TTC549 (cell line): ENCODE measurements at regions not wholly inside any gene's neighbourhood (a gene's known extent, or its start where the extent isn't known, plus 50 kb on each side); places are given as distances from the start of the nearest gene placed in this dataset.

Experiments
- FAIRE-seq: peaks from 2 replicates; lab custom pipeline; 2012; peaks lifted over from hg19 to GRCh38; lab: Jason Lieb, UNC

DNA sequence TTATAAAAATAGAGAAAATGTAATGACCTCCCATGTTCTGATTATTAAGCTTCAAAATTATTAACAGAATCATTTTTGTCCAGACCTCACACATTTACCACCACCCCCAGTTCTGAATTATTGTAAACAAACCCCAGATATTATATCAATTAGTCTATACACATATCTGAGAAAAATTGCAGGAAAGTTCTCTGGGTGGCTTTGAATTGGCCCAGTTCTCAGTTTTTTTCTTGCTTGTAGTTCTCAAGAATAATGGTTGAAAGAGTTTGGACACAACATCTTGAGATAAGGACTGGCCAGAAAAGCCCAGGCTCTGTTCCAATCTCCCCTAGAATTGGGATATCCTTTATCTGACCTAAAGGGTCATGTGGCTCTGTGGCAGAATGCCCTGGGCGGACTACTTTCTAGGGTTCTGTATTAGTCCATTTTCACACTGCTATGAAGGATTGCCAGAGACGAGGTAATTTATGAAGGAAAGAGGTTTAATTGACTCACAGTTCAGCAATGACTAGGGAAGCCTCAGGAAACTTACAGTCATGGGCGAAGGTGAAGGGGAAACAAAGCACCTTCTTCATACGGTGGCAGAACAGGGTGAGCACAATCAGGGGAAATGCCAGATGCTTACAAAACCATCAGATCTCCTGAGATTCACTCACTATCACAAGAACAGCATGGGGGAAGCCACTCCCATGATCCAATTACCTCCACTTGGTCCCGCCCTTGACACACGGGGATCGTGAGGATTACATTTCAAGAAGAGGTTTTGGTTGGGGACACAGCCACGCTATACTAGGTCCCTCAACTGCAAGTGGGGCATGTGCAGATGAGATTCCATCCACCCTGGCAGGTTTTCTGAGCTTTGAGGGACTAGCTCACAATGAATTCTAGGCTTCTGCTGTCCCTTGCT is 1504.6 kb upstream of the FLRT2 start:
- FAIRE-seq = no peak

DNA sequence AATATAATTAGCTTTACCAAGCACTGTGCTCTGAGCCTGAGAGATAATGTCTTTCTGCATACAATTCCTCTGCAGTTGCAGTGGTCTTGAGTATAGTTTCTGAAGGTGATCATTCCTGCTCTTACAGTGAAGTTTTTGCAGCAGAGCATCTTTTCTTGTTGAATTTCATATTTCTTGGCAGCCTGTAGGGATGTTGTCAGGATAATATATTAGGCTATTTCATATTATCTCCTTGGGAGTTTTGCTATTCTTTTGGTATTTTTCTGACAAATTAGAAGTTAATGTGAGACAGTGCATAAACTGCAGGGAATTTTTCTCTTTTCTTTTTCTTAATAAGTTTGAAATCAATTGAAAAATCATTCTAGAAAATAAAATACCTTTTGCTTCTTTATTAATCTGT is 1502.6 kb upstream of the FLRT2 start:
- no peak for FAIRE-seq

DNA sequence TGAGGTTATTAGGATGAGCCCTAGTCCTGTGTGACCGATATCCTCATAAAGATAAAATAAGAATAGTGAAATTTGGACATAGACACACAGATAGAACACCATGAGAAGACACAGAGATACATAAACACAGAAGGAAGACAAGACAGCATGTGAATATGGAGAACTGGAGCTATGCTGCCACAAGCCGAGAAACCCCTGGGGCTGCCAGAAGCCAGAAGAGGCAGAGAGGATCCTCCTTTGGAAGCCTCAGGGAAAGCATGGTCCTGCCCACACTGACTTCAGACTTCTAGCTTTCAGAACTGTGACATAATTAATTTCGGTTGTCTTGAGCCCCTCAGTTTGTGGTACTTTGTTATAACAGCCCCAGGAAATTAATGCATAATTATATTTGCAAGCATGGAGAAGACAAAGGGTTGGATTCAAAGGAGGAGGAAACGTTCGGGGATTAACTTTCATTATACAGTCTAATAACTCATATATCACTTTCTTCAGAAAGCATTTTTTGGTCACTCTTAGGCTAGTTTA is 1501.8 kb upstream of the FLRT2 start:
- FAIRE-seq = no peak

DNA sequence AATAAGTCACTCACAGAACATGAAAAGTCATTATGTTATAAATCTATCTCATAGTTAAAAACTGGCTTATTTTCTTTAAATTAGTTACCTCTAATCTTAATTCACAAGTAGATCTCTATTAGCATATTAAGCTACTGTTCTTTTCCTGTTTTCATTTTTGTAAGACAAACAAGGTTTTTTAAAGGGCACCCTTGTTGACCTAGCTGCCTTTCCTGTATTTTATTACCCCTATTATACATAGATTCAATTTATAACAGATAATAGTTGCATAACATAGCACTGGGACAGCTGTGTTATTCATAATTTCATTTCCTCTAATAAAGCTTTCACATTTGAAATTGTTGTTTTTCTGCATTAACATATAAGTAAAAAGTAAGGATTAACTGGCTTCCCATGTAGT is 1500.7 kb upstream of the FLRT2 start:
- no peak for FAIRE-seq

DNA sequence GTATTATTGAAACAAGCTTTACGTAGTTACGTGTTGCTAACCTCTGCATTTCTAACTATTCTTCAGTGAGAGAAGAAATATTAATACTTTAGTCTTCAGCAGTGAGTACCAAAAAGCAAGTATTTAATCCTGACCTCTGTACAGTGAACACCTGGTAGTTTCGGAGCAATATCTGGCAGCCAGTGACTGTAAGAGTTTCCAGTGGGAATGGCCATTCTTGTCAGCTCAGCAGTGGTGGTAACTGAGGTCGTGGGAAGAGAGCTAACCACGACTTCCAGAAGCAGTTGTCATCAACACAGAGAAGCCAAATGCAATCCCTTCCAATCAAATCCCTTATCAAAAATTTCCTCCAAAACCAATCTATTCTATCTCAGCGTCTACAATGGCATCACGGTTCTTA is 1500.2 kb upstream of the FLRT2 start:
- no peak for FAIRE-seq

DNA sequence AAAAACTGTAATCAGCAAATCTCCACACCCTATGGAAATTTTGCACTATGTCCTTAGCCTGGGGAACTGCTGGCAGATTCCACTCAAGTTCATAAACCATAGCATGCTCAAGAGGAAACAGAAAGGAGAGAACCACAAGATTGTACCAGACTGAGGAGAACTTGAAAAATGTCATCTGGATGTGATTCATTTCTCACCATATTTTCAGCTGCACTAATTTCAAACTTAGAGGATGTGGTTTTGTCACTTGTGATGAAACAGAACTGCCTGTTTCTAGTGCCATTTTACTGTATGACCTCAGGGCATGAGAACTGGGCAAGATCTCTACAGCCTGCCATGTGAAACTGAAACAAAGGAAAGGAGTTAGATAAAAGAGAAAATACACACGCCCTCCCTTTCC is 1493.1 kb upstream of the FLRT2 start:
- no peak for FAIRE-seq

DNA sequence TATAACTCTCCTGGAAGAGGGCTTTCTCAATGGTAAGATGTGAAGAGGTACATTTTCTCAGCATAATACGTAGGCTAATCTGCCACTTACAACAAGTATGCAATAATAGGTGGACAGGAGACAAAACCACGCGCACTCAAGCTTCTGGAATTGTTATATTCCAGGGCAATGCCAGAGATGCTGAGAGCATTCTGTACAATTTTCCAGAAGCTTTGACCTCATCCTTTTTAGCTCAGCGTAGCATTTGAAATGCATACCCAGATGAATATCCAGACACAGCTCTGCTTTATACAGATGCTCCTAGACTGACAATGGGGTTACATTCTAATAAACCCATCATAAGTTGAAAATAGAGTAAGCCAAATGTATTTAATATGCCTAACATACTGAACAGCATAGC is 1492.4 kb upstream of the FLRT2 start:
- FAIRE-seq = no peak

DNA sequence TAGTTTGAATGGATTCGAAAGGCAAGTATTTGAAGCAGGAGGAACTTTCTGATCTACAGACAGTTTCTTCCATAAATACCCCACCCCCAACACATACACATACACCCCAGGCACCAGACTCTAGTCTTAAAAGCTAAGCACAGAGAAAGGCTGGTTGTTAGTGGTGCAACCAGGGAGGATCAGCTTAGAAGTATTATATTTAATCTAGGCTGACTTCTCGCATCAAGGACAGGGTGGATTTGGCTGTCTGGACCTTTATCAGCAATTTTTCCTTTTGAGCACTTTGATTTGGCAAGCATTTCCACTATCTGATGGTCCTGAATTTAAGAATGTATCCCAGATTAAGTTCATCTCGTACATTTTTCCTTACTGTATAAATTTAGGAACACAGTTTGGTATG is 1489.8 kb upstream of the FLRT2 start:
- FAIRE-seq = no peak

DNA sequence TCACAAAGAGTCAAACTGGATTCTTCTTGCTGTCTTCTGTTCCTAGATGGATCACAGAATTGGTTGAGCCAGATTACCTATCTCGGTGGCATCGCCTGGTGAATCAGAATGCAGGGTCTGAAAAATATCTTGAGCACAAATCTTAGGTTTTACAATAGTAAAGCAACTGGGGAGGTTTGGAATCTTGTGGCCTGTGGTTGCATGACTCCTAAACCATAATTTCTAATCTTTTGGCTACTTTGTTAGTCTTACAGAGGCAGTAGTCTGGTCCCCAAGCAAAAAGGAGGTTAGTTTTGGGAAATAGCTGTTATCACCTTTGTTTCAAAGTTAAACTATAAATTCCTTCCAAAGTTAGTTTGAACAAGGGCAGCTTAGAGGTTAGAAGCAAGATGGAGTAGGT is 1488.5 kb upstream of the FLRT2 start:
- no peak for FAIRE-seq

DNA sequence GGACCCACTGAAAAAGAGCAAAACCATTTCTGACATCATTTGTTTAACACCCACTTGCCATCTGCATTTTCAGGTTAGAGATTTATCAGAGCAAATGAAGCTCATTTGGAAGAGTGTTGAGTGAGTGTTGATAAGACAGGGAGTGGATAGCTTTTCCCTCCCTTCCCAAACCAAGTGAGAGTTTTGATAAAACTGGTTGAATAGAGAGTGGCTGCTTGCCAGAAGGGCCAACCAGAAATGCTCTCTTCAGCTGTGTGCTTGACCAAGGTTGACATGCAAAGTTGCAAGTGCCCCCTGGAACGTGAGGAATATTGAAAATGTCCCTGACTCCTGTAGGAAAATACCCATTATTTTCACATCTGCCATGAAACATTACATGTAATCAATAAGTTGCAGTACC is 1487.0 kb upstream of the FLRT2 start:
- FAIRE-seq = no peak

DNA sequence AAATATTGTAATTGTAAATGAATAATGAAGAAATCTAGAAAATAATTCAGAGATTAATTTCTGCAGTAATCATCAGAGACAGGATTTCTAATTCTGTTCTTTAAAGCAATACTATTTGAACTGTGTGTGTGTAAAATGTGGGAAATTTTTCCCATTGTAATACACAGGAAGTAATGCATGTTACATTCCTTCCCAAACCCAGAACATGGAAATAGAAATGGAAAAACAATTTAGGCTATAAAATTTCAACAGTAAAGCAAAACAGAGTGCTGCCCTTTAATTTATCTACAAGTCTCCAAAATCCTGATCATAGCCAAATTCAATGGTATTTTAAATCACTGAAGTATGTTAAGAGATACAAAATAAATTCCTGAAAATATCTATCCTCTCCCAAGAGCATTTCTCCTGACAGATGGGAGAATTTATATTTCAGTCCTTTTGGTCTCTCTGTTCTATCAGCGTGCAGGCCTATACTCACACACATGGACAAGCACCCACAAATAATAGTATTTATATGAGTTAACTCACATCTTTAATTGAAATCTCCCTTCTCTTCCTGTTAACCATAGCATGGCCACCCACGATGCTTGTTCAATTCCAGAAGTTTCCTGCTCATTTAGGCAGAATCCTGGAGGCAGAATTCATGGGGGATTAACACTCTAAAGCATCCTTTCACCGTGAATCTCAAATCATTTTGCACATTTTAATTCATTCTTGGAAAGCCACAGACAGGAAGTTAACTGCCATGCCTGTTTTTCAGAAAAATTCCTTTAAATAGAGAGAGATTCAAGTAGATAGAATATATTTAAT is 1465.4 kb upstream of the FLRT2 start:
- FAIRE-seq = no peak

DNA sequence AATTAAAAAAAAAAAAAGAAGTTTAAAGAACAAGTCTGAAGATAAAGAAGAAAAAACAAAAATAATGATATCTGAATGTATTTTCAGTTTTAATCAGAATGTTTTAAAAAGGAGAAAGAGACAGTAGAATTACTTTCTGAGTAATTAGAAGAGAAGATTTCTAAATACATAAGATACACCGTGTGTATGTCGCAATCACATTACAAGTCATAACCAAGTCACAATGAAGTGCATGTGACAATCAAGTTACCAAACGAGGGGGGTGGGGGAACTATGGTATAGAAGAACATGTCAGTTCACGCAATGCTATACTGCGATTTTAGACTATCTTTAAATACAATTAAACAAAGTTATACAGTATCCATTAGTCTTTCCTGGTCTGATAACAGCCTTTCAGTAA is 1464.1 kb upstream of the FLRT2 start:
- FAIRE-seq = no peak

DNA sequence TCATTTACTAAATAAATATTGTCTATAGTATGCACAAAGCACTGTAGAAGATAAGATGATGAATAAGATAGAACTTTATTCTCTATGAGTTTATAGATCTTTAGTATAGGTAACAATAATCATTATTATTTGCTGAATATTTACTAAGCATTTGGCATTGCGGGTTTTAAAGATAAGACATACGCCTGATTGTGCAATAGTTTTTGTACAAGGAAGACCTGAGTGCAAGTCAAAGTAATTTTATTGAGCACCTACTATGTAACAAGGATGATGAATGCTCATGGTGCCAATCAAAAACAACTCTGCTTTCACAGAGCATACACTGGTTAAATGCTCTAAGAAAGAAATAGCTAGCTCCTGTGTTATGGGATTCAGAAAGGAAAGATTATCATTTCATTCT is 1461.7 kb upstream of the FLRT2 start:
- FAIRE-seq = no peak

DNA sequence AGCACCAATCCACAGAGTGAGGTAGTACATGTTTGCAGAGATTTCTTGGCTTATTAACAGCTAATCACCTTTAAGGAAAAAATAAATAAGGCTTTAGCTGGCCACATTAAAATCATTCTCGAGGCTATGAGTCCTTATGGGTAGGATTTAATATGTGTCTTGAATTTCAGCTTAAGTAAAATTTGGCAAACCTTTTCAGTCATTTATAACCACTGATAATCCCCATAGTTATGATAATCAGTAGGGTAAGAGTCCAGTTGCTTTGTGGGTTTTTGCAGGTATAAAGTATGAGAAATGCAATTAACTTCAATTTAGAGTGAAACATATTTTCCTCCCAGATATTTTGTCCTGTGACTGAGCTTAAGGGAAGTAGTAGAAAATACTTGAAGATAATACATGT is 1458.9 kb upstream of the FLRT2 start:
- FAIRE-seq = no peak

DNA sequence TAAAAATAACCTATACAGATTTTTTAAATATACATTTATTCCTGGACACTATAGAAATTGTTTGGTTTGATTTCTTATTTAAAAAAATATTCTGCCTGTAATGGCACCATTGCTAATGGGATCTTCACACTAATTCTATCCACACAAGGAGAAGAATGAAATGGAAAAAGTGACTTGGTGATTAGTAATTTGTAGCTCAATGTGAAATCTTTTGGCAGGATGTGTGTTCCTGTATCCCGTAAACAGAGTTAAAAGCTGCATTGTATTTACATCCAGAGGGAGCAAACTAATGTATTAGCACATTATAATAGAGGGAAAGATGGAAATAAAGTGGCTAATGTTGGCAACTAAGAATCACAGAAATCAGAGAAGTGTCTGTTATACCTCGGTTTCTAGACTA is 1455.3 kb upstream of the FLRT2 start:
- no peak for FAIRE-seq

DNA sequence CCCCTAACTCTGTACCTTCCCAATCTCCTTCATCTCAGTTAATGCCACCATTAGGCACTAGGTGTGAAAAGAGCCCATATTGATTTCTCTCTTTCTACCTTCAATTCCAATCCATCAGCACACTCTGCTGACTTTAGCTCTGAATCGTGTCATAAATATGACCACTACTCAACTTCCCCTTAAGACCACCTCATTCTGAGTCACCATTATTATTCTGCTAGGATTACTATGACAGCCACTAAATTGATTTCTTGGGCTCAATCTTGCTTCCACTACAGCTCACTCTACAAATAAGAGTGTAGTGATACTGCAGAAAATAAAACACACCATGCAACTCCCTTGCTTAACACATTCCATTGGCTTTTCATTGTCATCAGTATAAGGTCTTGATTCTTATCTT is 1449.0 kb upstream of the FLRT2 start:
- no peak for FAIRE-seq

DNA sequence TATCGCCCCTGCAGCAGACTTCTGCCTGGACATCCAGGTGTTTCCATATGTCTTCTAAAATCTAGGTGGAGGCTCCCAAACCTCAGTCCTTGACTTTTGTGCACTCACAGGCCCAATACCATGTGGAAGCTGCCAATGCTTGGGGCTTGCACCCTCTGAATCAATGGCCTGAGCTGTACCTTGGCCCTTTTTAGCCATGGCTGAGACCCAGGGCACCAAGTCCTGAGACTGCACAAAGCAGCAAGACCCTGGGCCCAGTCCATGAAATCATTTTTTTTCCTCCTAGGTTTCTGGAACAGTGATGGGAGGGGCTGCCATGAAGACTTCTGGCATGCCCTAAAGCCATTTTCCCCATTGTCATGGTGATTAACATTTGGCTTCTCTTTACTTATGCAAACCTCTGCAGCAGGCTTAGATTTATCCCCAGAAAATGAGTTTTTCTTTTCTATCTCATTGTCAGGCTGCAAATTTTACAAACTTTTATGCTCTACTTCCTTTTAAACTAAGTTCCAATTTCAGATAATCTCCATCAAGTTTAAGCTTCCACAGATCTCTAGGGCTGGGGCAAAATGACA is 1445.8 kb upstream of the FLRT2 start:
- FAIRE-seq = no peak

DNA sequence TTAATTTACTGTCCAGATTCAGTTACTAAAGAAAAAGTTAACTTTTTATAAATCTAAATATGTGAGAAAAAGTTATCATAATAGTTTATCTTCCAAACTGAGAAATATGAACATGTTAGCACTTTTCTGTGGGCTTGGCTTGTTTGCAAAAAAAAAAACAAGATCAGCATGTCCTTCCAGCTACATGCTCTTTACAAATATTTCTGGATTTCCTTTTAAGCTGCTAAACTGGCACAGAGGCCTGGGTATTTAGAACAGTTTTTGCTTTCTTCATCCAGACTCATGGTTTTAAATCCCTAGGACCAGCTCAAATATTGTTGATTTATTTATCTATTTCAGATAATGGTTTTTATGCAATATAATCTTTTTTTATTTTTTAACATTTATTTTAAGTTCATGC is 1444.5 kb upstream of the FLRT2 start:
- no peak for FAIRE-seq

DNA sequence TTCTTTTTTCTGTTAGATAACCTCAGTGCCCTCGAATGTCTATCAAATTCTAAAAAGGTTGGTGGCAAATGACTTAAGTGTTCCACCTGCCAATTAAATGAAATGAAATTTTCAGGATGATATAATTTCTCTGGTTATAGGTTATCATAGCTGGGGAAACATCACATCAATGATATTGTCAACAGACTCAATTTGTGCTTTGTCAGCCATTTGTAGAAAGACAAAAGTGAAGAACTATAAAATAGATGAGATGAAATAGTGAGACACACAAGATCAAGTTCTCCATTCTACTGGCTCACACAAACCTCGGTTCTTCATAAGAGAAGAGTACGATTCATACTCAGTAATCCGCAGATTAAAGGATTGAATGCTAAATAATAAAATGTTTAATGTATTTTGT is 1443.2 kb upstream of the FLRT2 start:
- FAIRE-seq = no peak

DNA sequence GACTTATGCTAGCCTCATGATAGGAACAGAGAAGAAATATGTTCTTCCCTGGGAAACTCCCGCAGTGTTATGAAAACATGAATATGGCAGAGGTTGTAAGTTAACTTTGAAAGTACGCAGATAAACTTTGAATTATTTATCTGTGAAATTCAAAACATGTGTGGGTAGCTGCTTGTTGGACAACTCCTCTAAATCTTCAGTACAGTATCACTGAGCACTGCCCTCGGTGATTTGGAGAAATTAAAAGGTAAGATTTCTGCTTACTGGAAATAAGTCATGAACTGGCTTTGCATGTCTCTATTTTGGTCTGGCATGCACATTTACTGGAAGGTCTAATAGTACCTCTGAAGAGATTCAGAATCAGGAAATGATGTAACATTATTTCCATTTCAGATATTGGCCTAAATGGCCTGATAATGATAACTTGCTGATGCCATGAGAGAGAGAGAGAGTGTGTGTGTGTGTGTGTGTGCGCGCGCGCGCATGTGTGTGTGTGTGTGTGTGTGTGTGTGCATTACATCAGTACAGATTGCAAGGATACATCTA is 1441.9 kb upstream of the FLRT2 start:
- FAIRE-seq = no peak

DNA sequence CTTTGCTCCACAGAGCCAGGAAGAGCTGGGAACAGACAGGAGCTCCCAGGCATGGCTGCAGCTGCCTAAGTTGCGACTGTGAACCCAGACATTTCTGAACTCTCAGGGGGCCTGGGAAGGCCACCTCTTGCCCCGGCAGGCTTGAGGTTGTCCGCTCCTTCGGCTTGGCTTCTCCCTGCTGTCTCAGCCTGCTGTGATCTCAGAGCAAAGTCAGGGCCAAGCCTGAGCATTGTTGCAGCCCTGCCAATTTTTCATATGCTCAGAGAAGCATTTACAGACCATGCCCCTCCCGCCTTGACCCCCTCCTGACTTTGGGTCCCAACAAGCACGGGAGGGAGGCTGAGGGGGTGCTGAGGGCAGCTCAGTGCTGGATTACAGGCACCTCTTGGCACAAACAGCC is 1439.1 kb upstream of the FLRT2 start:
- FAIRE-seq = no peak

DNA sequence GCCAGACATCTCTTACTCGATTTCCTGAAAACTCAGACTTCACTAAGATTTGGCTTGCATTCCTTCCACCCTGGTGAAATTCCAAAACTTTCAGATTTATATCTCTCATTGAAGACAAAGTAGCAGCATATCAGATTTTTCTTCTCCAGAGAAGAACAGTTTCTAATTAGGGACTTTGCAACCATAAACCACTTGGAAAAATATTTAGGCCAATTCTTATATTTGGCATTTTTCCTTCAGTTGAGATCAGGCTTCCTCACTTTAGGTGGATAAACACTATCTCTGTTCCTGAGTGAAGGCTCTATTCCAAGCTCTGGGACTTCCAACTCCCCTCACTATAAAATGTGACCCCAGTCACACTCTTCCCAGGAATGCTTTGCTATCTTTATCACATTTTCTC is 1434.3 kb upstream of the FLRT2 start:
- no peak for FAIRE-seq

DNA sequence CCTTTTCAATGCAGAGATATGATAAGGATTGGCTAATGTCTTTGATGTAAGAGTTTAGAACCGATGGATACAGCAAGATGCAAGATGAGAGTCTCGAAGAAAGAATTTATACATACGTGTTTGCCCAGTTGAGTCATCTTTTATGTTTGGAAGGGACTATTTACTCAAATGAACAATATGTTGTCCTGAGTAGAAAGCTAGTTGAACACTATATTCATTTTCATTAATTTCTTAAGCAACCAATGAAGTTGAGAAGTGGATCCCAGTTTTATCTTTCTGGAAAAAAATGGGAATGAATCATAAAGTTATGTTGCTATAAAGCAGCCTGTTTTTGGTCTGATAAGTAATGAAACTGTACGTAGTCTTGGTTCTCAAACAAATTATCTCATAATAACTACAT is 1431.7 kb upstream of the FLRT2 start:
- no peak for FAIRE-seq
